ENCODE measurements at regions not wholly inside any gene's neighbourhood (a gene's known extent, or its start where the extent isn't known, plus 50 kb on each side); places are given as distances from the start of the nearest gene placed in this dataset.

GRCh38 chr3:71968544-71968943, 183.6 kb upstream of the PROK2 start:
- 86% methylated on average over 4 of the region's 4 CpGs; no CpG with 5 or more reads in 1 of the 2 experiments for WGBS, 2 experiments (ENCODE audit: extremely low coverage in 1 of 2, insufficient coverage in 1 of 2, insufficient read length in 1 of 2, insufficient replicate concordance in 2 of 2, low coverage in 1 of 2, low lambda C conversion rate in 2 of 2, missing lambda C conversion rate in 1 of 2)
- H3K4me3 ChIP-seq (ENCODE audit: extremely low read depth in 1 of 4, insufficient read depth in 2 of 4, low read depth in 3 of 4, low read length in 4 of 4), result no peak overlapping the region
- no peak for TF ChIP-seq CTCF (IDR thresholded peaks at IDR 0.05; ENCODE audit: control extremely low read depth in 1 of 3, insufficient read depth in 1 of 3, low read depth in 1 of 3, low read length in 3 of 3)
- TF ChIP-seq YY1 (IDR thresholded peaks at IDR 0.05; ENCODE audit: low read depth, low read length), result no peak
- no peak for TF ChIP-seq TCF12 (IDR thresholded peaks at IDR 0.05; ENCODE audit: low read depth, low read length)
- no peak for TF ChIP-seq RNF2 (IDR thresholded peaks at IDR 0.05; ENCODE audit: borderline replicate concordance, low read depth, low read length, missing control alignments, poor library complexity, severe bottlenecking)
- no peak for TF ChIP-seq CBX5 (IDR thresholded peaks at IDR 0.05; ENCODE audit: low read depth, low read length)
- no peak for TF ChIP-seq ATF2 (IDR thresholded peaks at IDR 0.05; ENCODE audit: low read length)
- TF ChIP-seq TEAD4 (IDR thresholded peaks at IDR 0.05; ENCODE audit: low read depth, low read length), result no peak

More at GRCh38 chr3:71968544-71968943, 183.6 kb upstream of the PROK2 start:
- DNase-seq (ENCODE audit: low read depth in 1 of 2, low spot score in 2 of 2), result no peak
- H2BK5ac ChIP-seq (ENCODE audit: low read depth, low read length), result no peak overlapping the region; the same call in 1 of the 2 replicates
- H3K4me2 ChIP-seq (ENCODE audit: insufficient read depth in 1 of 2, low read depth in 2 of 2, low read length in 2 of 2), result no peak overlapping the region
- no peaks in the 10 kb centered on the region; the same call in 1 of the 2 replicates for H3K23me2 ChIP-seq (ENCODE audit: low read depth, low read length)
- no peak overlapping the region for H2BK15ac ChIP-seq (ENCODE audit: low read length)
- no peaks in the 10 kb centered on the region for H3K27me3 ChIP-seq (replicated peaks in 1 of 4; ENCODE audit: control insufficient read depth in 3 of 4, extremely low read depth in 1 of 4, insufficient read depth in 3 of 4, low read length in 3 of 4)
- H4K91ac ChIP-seq (replicated peaks; ENCODE audit: insufficient read length, low read length), result no peak overlapping the region
- POLR2A ChIA-PET (ENCODE audit: partially characterized antibody), result no interaction called here
- no peaks in the 10 kb centered on the region for H3K79me2 ChIP-seq (ENCODE audit: control insufficient read depth in 1 of 2, insufficient read depth in 2 of 2, low read length in 2 of 2)
- no peak overlapping the region for H3K27ac ChIP-seq (ENCODE audit: low read depth, low read length)
- no peak overlapping the region for H2AK5ac ChIP-seq (ENCODE audit: low read depth, low read length)
- H4K20me1 ChIP-seq (replicated peaks in 1 of 2; ENCODE audit: control insufficient read depth in 1 of 2, insufficient read depth in 2 of 2, low read length in 2 of 2), result no peaks in the 10 kb centered on the region
- no peaks in the 10 kb centered on the region for H3K4me1 ChIP-seq (replicated peaks in 1 of 4; ENCODE audit: control insufficient read depth in 3 of 4, insufficient read depth in 4 of 4, low read length in 3 of 4)
- H3K36me3 ChIP-seq (ENCODE audit: control insufficient read depth in 2 of 4, insufficient read depth in 4 of 4, low read length in 3 of 4), result no peaks in the 10 kb centered on the region
- no peak overlapping the region for H3K23ac ChIP-seq (ENCODE audit: insufficient read length)
- no peak overlapping the region for H2BK120ac ChIP-seq (replicated peaks; ENCODE audit: low read depth, low read length)
- H2BK12ac ChIP-seq (ENCODE audit: low read depth, low read length), result no peak overlapping the region
- H3K18ac ChIP-seq (ENCODE audit: extremely low read depth, low read length), result no peak overlapping the region
- H3K4ac ChIP-seq (replicated peaks; ENCODE audit: insufficient read length, low read depth, low read length), result no peak overlapping the region
- no peak overlapping the region for H3K56ac ChIP-seq (replicated peaks; ENCODE audit: insufficient read length, low read depth, low read length)
- H3K9me3 ChIP-seq (ENCODE audit: insufficient read depth in 2 of 2, low read depth in 1 of 2, low read length in 1 of 2), result no peaks in the 10 kb centered on the region
- no peaks in the 10 kb centered on the region for H3K79me1 ChIP-seq (ENCODE audit: low read depth, low read length)
- FAIRE-seq, result no peak
- no peak overlapping the region for H4K8ac ChIP-seq (ENCODE audit: extremely low read depth, insufficient read depth, low read length)
- H4K5ac ChIP-seq (ENCODE audit: insufficient read length, low read depth, low read length), result no peak overlapping the region
- no peak overlapping the region for H2AFZ ChIP-seq (ENCODE audit: low read length)
- no peak overlapping the region; a peak in 1 of 7 replicates for H3K9ac ChIP-seq (replicated peaks in 1 of 4; ENCODE audit: extremely low read depth in 1 of 4, low read depth in 3 of 4, low read length in 3 of 4)
- no peak overlapping the region for H3K14ac ChIP-seq (ENCODE audit: insufficient read length)
- no peak overlapping the region for H2BK20ac ChIP-seq (ENCODE audit: low read length)
- CTCF ChIA-PET (ENCODE audit: partially characterized antibody), result interaction anchor here (0.7 to 1.6 kb wide), 4 partner anchors 12 to 38 kb away, joined by 3 read pairs; no protein-coding TSS in a partner anchor

Data from H1 (cell line).